HG02763 (cell line): ENCODE measurements at regions not wholly inside any gene's neighbourhood (a gene's known extent, or its start where the extent isn't known, plus 50 kb on each side); places are given as distances from the start of the nearest gene placed in this dataset.
"Not testable (repeated sequence)": the region's sequence is repeated elsewhere in the genome, so short reads cannot be mapped to it uniquely, and the experiment has no call there.

Source experiments
- ATAC-seq: cut with Tn5 transposase; IDR thresholded peaks from one replicate; pipeline ENCODE4 v1.9.1; 2021; ENCODE audit warnings: mild to moderate bottlenecking, moderate library complexity; ENCODE audit not compliant: unreplicated experiment

DNA sequence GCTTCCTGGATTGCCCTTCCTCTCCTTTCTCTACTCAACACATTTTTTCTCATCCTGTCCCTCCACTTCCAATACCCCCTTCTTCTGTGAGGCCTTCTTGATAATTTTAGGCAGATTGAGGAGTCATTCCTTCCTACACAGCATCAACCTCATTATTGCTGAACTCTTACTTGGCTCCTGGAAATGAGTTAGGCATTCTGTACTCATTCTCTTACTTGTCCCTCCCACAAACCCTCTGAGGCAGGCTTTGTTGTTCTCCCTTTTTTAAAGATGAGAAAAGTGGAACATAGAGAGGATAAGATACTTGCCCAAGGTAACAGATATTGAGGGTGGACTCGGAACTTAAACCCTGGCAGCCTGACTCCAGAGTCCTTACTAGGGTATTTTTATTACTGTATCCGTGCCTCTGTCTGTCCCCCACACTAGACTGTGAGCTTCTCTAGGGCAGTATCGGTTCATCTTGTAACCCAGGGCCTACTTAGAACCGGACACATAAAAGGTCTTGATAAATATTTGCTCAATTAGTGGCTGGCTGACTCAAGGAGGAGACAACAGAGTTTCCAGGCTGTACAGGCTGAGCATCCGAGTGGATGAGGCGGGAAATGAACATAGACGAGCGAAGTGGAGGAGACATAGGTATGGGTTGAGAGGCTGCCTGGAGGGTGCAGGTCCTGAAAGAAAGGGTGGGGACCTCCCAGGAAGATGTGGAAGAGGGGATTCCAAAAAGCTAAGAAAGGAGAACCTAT, 148.7 kb upstream of the ATP2B2 start:
- no peak for ATAC-seq

DNA sequence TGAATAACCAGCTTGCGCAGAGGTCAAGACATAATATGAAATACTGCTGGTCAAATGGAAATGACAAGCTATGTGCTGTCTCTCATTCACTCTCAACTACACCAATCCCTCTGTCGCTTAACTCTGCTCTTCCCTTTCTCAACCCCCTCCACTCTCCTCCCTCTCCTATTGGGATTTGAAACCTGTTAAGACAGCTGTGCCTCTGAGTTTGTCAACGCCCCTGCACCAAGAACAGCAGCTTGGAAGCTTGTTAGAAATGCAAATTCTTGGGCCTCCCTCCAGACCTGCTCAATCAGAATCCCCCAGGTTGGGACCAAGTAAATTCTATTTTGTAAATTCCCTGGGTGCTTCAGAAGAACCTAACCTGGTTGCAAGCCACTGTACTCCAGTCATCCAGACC, 149.7 kb upstream of the ATP2B2 start:
- no peak for ATAC-seq

DNA sequence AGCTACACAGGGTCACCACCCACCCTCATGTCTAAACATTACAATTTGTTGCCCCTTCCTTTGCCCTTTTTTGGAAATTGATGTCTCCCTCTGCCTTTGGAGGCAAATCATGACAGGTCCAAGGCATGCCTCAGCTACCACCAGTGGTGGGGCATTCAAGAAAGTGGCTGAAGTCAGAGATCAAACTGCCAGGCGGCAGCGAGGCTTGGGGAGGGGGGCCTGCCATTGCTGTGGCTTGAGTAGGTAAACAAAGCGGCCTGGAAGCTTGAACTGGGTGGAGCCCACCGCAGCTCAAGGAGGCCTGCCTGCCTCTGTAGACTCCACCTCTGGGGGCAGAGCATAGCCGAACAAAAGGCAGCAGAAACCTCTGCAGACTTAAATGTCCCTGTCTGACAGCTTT, 152.0 kb upstream of the ATP2B2 start:
- ATAC-seq = not testable (repeated sequence)

DNA sequence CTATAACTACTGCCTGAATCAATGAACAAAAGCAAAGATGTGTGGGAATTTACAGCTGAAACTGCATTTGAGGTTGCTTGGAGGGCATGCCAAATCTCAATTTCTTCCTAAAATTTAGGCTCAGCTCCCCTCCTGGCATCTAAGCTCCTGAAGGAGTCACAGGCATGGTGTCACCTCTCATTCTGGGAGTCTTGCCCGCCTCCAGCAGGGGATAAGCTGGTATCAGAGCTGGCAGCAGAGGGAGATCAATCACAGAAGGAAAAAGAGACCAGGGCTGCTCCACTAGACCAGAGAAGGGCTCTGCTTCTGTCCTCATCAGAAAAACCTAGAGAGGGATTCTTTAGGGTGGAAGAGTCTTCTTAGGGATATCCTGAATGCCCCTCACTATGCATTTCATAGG, 150.4 kb upstream of the SLC6A11 start:
- ATAC-seq = no peak

- ATAC-seq = no peak
Observed at GRCh38 chr3:10666621-10667020, 149.4 kb upstream of the SLC6A11 start.

- ATAC-seq = no peak
Observed at GRCh38 chr3:10667269-10667668, 148.8 kb upstream of the SLC6A11 start.

DNA sequence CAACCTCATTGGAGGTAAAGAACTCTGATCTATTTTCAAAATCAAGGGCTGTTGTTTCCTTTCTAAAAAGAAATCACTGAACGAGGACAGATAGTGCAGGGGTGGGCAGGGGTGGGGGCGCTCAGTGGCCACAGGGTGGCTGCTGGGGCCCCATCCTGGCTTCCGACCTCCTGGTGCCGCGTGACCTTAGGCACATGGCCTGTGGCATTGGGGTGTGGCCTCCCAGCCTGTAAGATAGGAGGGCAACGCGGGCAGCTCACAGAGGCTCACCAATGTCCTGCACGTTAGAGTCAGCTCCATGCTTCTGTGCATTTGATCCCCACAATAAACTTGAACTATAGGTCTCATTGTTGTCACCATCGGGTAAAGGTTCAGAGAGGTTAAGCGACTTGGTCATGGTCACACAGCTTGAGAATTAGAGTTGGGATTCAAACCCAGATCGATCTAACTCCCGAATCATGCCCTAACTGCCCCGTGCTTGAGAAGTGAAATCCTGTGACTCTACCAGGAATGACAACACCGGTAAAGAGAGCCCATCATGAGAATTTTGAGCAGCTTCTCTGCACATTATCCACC, 148.0 kb upstream of the SLC6A11 start:
- no peak for ATAC-seq

DNA sequence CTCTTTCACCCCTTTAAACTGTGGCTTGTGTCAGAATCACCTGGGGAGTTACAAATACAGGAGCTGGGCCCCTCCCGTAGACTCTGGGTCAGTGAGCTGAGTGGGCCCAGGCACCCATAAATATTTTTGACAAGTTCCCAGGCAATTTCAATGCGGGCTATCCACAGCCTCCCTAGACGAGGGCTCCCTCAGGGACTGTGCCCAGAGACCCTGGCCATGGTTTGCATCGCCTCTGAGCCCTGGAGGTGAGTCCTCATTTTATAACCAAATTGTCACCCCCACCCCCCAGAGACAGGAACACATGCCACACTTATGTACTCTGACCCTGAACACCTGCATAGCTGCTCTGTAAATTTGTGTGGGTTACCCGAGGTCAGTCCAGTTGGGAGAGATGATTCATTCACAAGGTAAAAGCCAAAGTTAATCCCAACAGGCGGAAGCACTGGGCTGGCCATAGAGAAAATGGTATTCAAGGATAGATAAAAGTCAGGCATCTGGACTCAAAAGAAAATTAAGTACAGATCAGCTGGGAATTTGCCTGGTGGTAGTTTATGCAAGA, 146.5 kb upstream of the SLC6A11 start:
- no peak for ATAC-seq

GRCh38 chr3:10672422-10672821, 143.6 kb upstream of the SLC6A11 start:
- no peak for ATAC-seq

DNA sequence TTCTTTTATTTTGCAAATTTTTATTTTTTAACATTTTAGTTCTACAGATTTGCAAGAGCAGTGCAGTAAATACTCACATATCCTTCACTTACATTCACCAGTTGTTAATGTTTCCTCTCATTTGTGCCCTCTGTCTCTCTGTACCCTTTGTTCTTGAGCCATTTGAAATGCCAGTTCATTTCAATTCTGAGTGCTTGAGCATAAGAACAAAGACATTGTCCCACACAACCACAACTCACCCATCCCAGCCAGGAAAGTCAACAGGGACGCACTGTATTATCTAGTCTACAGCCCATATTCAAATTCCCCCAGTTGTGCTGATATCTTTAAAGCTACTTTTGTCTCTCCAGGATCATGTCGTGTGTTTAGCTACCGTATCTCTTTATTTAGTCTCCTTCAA, 141.4 kb upstream of the SLC6A11 start:
- no peak for ATAC-seq

GRCh38 chr3:10676905-10677304, 139.1 kb upstream of the SLC6A11 start:
- no peak for ATAC-seq

DNA sequence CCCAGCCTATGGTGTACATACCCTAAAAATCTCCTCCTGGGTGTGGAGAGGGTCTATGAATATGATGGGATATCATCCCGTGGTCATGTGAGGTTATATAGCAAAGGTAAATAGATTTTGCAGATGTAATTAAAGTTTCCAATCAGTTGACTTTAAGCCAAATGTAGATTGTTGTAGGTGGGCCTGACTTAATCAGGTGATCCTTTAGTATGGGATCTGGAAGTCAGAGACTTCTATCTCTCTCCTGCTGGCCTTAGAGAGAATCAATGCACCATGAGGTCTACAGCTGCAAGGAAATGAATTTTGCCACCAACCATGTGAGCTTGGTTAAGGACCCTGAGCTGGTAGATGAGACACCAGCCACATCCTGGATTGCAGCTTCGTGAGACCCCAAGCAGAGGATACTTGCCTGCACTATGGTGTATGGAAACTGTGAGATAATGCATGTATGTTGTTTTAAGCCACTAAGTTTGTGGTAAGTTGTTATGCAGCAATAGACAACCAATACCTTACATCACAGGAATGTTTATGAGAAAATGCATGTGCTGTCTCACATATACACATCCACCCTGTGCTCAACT, 137.1 kb upstream of the SLC6A11 start:
- ATAC-seq = no peak

GRCh38 chr3:10680796-10681195, 135.2 kb upstream of the SLC6A11 start:
- no peak for ATAC-seq

DNA sequence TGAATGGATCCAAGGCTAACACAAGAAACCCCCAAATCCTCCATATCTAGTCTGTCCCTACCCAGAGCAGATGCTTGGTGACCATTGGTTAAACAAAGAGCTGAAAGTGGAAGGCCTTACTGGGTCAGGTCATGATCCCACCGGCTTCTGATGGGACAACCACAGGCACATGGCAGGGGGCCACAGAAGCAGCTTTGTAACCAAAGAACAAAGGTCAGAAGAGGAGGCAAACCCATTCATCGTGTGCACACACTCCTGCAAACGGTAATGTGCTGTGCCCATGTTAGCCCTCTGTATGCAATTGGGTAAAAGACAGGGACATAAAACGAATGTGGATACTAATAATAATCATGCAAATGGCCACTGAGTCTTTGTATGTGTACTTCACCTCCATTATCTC, 133.3 kb upstream of the SLC6A11 start:
- ATAC-seq = no peak

DNA sequence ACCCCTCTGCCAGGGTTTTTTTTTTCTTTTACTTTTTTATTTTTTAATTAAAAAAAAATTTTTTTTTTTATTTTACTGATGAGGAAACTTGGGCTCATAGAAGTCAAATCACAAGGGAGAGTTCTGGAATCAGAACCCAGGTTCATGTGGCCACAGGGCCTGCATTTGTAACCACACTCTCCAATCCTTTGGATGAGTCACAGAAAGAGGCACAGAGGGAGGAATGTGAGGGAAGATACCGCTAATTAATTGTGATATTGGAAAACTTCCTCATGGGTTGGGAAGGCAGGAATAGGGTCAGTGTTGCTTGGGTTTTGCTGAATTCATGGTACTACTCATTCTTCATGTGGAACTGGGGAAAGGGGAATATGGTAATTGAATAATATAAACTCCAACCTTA, 132.9 kb upstream of the SLC6A11 start:
- no peak for ATAC-seq

DNA sequence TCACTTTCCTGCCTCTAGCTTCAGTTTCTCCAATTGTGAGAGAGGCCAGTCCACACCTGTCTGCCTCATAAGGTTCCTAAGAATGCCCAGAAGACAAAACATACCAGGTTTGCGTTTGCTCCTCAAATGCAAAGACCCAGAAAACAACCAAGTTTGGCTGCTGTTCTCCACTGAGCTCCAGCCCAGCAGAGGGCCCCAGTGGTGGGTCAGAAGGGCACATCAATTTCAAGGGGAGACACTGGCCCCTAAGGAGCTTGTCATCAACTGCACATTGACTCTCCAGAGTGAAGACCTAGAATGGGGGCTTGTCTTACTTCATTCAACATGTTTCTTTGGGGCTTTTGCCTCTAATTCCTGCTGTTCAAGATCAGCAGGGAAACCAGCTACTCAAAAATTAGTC, 127.9 kb upstream of the SLC6A11 start:
- no peak for ATAC-seq

- no peak for ATAC-seq
Observed at GRCh38 chr3:10688548-10689172, 127.4 kb upstream of the SLC6A11 start.

- ATAC-seq = no peak
Observed at GRCh38 chr3:10692039-10692622, 123.9 kb upstream of the SLC6A11 start.

GRCh38 chr3:10693457-10693856, 122.6 kb upstream of the SLC6A11 start:
- no peak for ATAC-seq

DNA sequence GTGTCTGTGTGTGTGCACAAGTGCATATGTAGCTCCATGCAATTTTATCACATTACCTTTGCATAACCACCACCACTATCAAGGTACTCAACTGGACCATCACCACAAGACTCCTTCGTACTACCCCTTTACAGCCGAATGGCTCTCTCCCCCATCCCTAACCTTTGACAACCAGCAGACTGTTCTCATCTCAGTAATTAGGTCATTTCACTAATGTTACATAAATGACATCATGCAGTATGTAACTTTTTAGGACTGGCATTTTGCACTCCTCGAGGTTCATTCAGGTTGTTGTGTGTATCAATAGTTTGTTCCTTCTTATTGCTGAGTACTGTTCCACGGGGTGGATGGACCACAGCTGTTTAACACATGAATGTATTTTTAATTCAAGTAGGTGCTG, 121.8 kb upstream of the SLC6A11 start:
- ATAC-seq = no peak

- ATAC-seq = not testable (repeated sequence)
Observed at GRCh38 chr3:10695186-10695585, 120.8 kb upstream of the SLC6A11 start.
